Lung (tissue), 11 donors: ENCODE measurements at regions not wholly inside any gene's neighbourhood (a gene's known extent, or its start where the extent isn't known, plus 50 kb on each side); places are given as distances from the start of the nearest gene placed in this dataset.

Experiments used
- ATAC-seq: fragments of 200-7000 bp; cut with Tn5 transposase; one replicate; pipeline ENCODE4 v1.9.1; 2020; ENCODE audit warnings: moderate number of reproducible peaks; ENCODE audit not compliant: insufficient read depth, low FRiP score
- DNase-seq, 3 donors: peaks; one replicate each; pipeline ENCODE4 v3.0.0-alpha.2; 2013 to 2017
- H3K27ac ChIP-seq, 2 donors: one replicate each; pipeline ENCODE4 v1.5.1; 2013; ENCODE audit warnings: mild to moderate bottlenecking in 2 of 2, moderate library complexity in 2 of 2, control low read depth in 1 of 2, inconsistent platforms in 1 of 2, low read depth in 1 of 2, low read length in 1 of 2
- H3K27me3 ChIP-seq, 3 donors: one replicate each; pipeline ENCODE4 v1.5.1; 2013; ENCODE audit warnings: low read length in 2 of 3; ENCODE audit not compliant: control insufficient read depth in 3 of 3, insufficient read depth in 3 of 3
- H3K36me3 ChIP-seq, 4 donors: one replicate each; pipeline ENCODE4 v1.5.1; 2013; ENCODE audit warnings: low read length in 4 of 4, mild to moderate bottlenecking in 1 of 4, moderate library complexity in 1 of 4; ENCODE audit not compliant: control insufficient read depth in 4 of 4, insufficient read depth in 4 of 4
- H3K4me1 ChIP-seq, 5 donors: one replicate each; pipeline ENCODE4 v1.5.1; 2013; ENCODE audit warnings: low read length in 5 of 5, mild to moderate bottlenecking in 2 of 5, moderate library complexity in 1 of 5; ENCODE audit not compliant: control insufficient read depth in 5 of 5, insufficient read depth in 5 of 5
- H3K4me3 ChIP-seq: one replicate; pipeline ENCODE4 v1.5.1; 2013; ENCODE audit warnings: mild to moderate bottlenecking, control low read depth, moderate library complexity
- H3K9ac ChIP-seq, 2 donors: one replicate each; pipeline ENCODE4 v1.5.1; 2013; ENCODE audit warnings: low read length in 2 of 2, control low read depth in 1 of 2; ENCODE audit not compliant: insufficient read depth in 1 of 2
- H3K9me3 ChIP-seq, 4 donors: one replicate each; pipeline ENCODE4 v1.5.1; 2013; ENCODE audit warnings: low read length in 3 of 4, mild to moderate bottlenecking in 1 of 4, moderate library complexity in 1 of 4; ENCODE audit not compliant: control insufficient read depth in 4 of 4, insufficient read depth in 3 of 4
- WGBS, 2 donors: extraction: QIAGEN DNeasy Blood & Tissue Kit; methylation state at CpG; one replicate each; pipeline ENCODE4 v1.1.7; 2013; 5-methylcytosine and 5-hydroxymethylcytosine counted together
- TF ChIP-seq, protein P1 (sequence below): IDR thresholded peaks from 2 replicates; pipeline ENCODE4 v1.5.1; 2012; ENCODE audit warnings: mild to moderate bottlenecking; ENCODE audit errors: control extremely low read depth, extremely low read depth
- donor health status: control.
- donor health status: control.
- donor health status: Bipolar disorder and iron deficiency.
- donor health status: healthy.
- donor health status: DM: yes; HTN: yes; CAD: no.

DNA sequence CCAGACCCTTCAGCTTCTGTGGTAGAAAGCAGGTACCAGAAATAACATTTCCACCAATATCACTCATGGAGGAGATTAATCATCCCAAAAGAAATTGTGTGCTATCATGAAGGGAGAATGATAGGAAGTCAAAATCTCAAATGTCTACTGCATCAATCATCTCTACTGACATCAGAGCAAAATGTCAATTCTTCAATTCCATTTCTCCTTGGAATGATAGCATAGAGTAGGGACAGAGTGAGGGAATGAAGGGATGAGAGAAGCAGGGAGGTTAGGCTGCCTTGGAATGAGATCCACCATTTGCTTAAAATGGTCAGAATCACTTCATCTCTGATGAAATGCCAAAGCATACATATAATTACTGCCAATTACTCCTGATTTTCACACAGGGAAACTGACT lies 371.8 kb upstream of the ACVR2A start:
- DNase-seq (no peak), ATAC-seq (no peak)
- TF ChIP-seq, protein P1, sequence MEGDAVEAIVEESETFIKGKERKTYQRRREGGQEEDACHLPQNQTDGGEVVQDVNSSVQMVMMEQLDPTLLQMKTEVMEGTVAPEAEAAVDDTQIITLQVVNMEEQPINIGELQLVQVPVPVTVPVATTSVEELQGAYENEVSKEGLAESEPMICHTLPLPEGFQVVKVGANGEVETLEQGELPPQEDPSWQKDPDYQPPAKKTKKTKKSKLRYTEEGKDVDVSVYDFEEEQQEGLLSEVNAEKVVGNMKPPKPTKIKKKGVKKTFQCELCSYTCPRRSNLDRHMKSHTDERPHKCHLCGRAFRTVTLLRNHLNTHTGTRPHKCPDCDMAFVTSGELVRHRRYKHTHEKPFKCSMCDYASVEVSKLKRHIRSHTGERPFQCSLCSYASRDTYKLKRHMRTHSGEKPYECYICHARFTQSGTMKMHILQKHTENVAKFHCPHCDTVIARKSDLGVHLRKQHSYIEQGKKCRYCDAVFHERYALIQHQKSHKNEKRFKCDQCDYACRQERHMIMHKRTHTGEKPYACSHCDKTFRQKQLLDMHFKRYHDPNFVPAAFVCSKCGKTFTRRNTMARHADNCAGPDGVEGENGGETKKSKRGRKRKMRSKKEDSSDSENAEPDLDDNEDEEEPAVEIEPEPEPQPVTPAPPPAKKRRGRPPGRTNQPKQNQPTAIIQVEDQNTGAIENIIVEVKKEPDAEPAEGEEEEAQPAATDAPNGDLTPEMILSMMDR = no peak
- Histone ChIP-seq H3K4me3 (no peak overlapping the region), H3K4me1 (no peaks in the 10 kb centered on the region), H3K36me3 (no peaks in the 10 kb centered on the region), H3K27me3 (no peaks in the 10 kb centered on the region), H3K27ac (no peak overlapping the region), H3K9me3 (peaks cover 0 to 2% (median 0%) of the 10 kb centered on the region in 4 donors), H3K9ac (no peak overlapping the region)

DNA sequence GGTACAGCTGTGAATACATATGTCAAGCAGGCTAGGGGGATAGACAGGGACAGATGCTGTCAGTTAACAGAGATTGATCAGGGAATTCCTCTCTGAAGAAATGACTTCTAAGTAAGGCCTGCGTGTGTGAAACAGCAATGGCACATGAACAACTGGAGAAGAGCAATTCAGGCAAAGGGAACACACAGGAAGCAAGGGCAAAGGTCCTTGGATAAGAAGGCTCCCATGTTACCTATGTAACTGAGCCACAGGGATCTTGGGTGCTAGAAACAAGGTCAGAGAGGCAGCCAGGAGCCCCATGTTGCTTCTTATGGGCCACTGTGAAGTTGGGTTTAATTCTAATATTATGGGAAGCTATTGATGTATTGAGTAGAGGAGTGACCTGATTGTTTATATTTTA lies 373.7 kb upstream of the ACVR2A start:
- no peak for ATAC-seq
- 84 to 87% methylated on average over 1 of the region's 1 CpG for WGBS, 2 donors
- H3K27ac ChIP-seq = no peak overlapping the region

GRCh38 chr2:147469471-147469870 lies 375.4 kb upstream of the ACVR2A start:
- H3K4me3 ChIP-seq = no peak overlapping the region
- H3K4me1 ChIP-seq = no peaks in the 10 kb centered on the region
- DNase-seq = no peak
- H3K27me3 ChIP-seq = no peaks in the 10 kb centered on the region
- H3K9me3 ChIP-seq = peaks cover 0 to 2% (median 0%) of the 10 kb centered on the region in 4 donors
- no peak overlapping the region for H3K27ac ChIP-seq
- no peak for ATAC-seq
- no peak overlapping the region for H3K9ac ChIP-seq
- TF ChIP-seq, protein P1 = no peak
- no peaks in the 10 kb centered on the region for H3K36me3 ChIP-seq
- 66 to 78% methylated on average over 2 of the region's 2 CpGs for WGBS, 2 donors

More for the DNA sequence above, 373.7 kb upstream of the ACVR2A start:
- DNase-seq = no peak
- TF ChIP-seq, protein P1 = no peak
- no peaks in the 10 kb centered on the region for H3K36me3 ChIP-seq
- no peaks in the 10 kb centered on the region for H3K4me1 ChIP-seq
- no peak overlapping the region for H3K4me3 ChIP-seq
- H3K27me3 ChIP-seq = no peaks in the 10 kb centered on the region
- H3K9ac ChIP-seq = no peak overlapping the region
- peaks cover 0 to 2% (median 0%) of the 10 kb centered on the region in 4 donors for H3K9me3 ChIP-seq

DNA sequence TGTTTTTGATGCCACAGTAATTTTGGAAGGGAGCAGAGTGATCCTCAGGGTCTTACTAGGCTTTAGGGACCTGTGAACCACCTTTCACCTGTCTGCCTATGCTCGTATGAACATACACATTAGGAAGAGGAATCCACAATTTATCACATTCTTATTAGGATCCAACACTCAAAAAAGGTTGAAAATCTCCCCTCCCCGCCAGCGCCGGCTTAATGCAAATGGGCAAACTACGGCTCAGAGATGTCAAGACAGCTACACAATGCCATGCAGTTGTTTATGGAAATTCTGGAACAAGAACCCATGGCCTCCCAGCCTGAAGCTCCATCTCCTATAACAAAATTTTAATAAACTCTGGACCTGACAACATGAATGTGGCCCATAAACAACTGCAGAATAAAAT lies 375.9 kb upstream of the ACVR2A start:
- Histone ChIP-seq H3K27ac (no peak overlapping the region), H3K27me3 (no peaks in the 10 kb centered on the region), H3K9ac (no peak overlapping the region), H3K4me1 (no peaks in the 10 kb centered on the region), H3K36me3 (no peaks in the 10 kb centered on the region), H3K9me3 (peaks cover 0 to 2% (median 0%) of the 10 kb centered on the region in 4 donors), H3K4me3 (no peak overlapping the region)
- WGBS, 2 donors = 84 to 88% methylated on average over 5 of the region's 5 CpGs
- TF ChIP-seq, protein P1 = no peak
- ATAC-seq = no peak
- DNase-seq = no peak
